SK-N-SH treated with all-trans-retinoic acid at 6 μM for 48 hours (cell line): ENCODE measurements at regions not wholly inside any gene's neighbourhood (a gene's known extent, or its start where the extent isn't known, plus 50 kb on each side); places are given as distances from the start of the nearest gene placed in this dataset.
A peak's percentile ranks its signal among the peaks of the same experiment; 100 is the strongest.

Experiments
- CSRNP3 ChIP-seq: fragments of 250-450 bp; sonication (Bioruptor Pico); IDR thresholded peaks from 2 replicates; pipeline ENCODE4 v1.5.1; 2021; ENCODE audit warnings: mild to moderate bottlenecking, moderate library complexity
- OSR1 ChIP-seq: fragments of 250-450 bp; sonication (Bioruptor Pico); IDR thresholded peaks from 2 replicates; pipeline ENCODE4 v1.8.0; 2022; ENCODE audit warnings: moderate library complexity, mild to moderate bottlenecking, inconsistent platforms
- PATZ1 ChIP-seq: fragments of 250-450 bp; sonication (Bioruptor Pico); IDR thresholded peaks from 2 replicates; pipeline ENCODE4 v1.8.0; 2020; ENCODE audit warnings: mild to moderate bottlenecking, moderate library complexity, borderline replicate concordance
- POU6F1 ChIP-seq: fragments of 250-450 bp; sonication (Bioruptor Pico); IDR thresholded peaks from 2 replicates; pipeline ENCODE4 v1.8.0; 2021; ENCODE audit warnings: low read depth, mild to moderate bottlenecking, moderate library complexity, borderline replicate concordance
- TF ChIP-seq, protein P1 (sequence below): fragments of 250-450 bp; sonication (Bioruptor Pico); IDR thresholded peaks from 2 replicates; pipeline ENCODE4 v1.5.0; 2020; ENCODE audit warnings: mild to moderate bottlenecking, moderate library complexity

GRCh38 chr3:18111796-18112232 lies 313.3 kb downstream of the SATB1 start:
- TF ChIP-seq OSR1 (CRISPR knock-in tag) (no peak), PATZ1 (no peak), POU6F1 (CRISPR knock-in tag) (no peak), CSRNP3 (no peak)
- TF ChIP-seq, protein P1, sequence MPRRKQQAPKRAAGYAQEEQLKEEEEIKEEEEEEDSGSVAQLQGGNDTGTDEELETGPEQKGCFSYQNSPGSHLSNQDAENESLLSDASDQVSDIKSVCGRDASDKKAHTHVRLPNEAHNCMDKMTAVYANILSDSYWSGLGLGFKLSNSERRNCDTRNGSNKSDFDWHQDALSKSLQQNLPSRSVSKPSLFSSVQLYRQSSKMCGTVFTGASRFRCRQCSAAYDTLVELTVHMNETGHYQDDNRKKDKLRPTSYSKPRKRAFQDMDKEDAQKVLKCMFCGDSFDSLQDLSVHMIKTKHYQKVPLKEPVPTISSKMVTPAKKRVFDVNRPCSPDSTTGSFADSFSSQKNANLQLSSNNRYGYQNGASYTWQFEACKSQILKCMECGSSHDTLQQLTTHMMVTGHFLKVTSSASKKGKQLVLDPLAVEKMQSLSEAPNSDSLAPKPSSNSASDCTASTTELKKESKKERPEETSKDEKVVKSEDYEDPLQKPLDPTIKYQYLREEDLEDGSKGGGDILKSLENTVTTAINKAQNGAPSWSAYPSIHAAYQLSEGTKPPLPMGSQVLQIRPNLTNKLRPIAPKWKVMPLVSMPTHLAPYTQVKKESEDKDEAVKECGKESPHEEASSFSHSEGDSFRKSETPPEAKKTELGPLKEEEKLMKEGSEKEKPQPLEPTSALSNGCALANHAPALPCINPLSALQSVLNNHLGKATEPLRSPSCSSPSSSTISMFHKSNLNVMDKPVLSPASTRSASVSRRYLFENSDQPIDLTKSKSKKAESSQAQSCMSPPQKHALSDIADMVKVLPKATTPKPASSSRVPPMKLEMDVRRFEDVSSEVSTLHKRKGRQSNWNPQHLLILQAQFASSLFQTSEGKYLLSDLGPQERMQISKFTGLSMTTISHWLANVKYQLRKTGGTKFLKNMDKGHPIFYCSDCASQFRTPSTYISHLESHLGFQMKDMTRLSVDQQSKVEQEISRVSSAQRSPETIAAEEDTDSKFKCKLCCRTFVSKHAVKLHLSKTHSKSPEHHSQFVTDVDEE (CRISPR knock-in tag) = peak; percentile 26; the same call in 1 of the 2 replicates
